Smooth muscle cell (in vitro differentiated cells): ENCODE measurements at regions not wholly inside any gene's neighbourhood (a gene's known extent, or its start where the extent isn't known, plus 50 kb on each side); places are given as distances from the start of the nearest gene placed in this dataset.

Experiments used
- DNase-seq: peaks from one replicate; lab custom pipeline; 2025; ENCODE audit not compliant: unreplicated experiment; lab: John Stamatoyannopoulos, UW
- H2AFZ ChIP-seq: fragments of 200-600 bp; sonication (generic); 2 replicates; pipeline ENCODE4 v1.6.0; 2016; ENCODE audit warnings: antibody characterized with exemption, low read depth, mild to moderate bottlenecking
- H3F3A ChIP-seq: fragments of 200-600 bp; sonication (generic); 2 replicates; pipeline ENCODE4 v1.6.0; 2017; ENCODE audit warnings: antibody characterized with exemption, low read depth
- H3K27ac ChIP-seq: fragments of 200-600 bp; sonication (generic); 2 replicates; pipeline ENCODE4 v1.5.1; 2016; ENCODE audit warnings: low read depth, mild to moderate bottlenecking
- H3K27me3 ChIP-seq: fragments of 200-600 bp; sonication (generic); 2 replicates; pipeline ENCODE4 v1.6.1; 2016; ENCODE audit warnings: low read depth, mild to moderate bottlenecking
- H3K36me3 ChIP-seq: fragments of 200-600 bp; sonication (generic); 2 replicates; pipeline ENCODE4 v1.5.1; 2016; ENCODE audit warnings: low read depth
- H3K4me1 ChIP-seq: fragments of 200-600 bp; sonication (generic); 2 replicates; pipeline ENCODE4 v1.5.1; 2016; ENCODE audit warnings: low read depth
- H3K4me2 ChIP-seq: fragments of 200-600 bp; sonication (generic); 2 replicates; pipeline ENCODE4 v1.6.0; 2016; ENCODE audit warnings: mild to moderate bottlenecking
- H3K4me3 ChIP-seq: fragments of 200-600 bp; sonication (generic); 2 replicates; pipeline ENCODE4 v1.5.1; 2016; ENCODE audit warnings: mild to moderate bottlenecking
- H3K79me2 ChIP-seq: fragments of 200-600 bp; sonication (generic); 2 replicates; pipeline ENCODE4 v1.6.0; 2016; ENCODE audit warnings: low read depth, mild to moderate bottlenecking
- H3K9ac ChIP-seq: fragments of 200-600 bp; sonication (generic); 2 replicates; pipeline ENCODE4 v1.6.0; 2016; ENCODE audit warnings: low read depth
- H3K9me3 ChIP-seq: fragments of 200-600 bp; sonication (generic); replicated peaks from 2 replicates; pipeline ENCODE4 v1.5.1; 2016; ENCODE audit warnings: low read depth
- H4K20me1 ChIP-seq: fragments of 200-600 bp; sonication (generic); 2 replicates; pipeline ENCODE4 v1.6.0; 2016; ENCODE audit warnings: low read depth
- CTCF ChIP-seq: fragments of 200-600 bp; sonication (generic); IDR thresholded peaks from 2 replicates; pipeline ENCODE4 v1.5.1; 2017; ENCODE audit warnings: borderline replicate concordance, mild to moderate bottlenecking, antibody characterized with exemption; ENCODE audit not compliant: insufficient read depth, poor library complexity, severe bottlenecking
- WGBS: methylation state at CpG from one replicate; pipeline ENCODE4 v1.1.7; 2016; ENCODE audit warnings: low lambda C conversion rate; 5-methylcytosine and 5-hydroxymethylcytosine counted together

- no peak for TF ChIP-seq CTCF
- Histone ChIP-seq H3K4me2 (peak overlapping the region; percentile 46), H3F3A (peaks cover 8% of the 10 kb centered on the region), H3K4me3 (no peak overlapping the region), H3K79me2 (no peaks in the 10 kb centered on the region), H4K20me1 (no peaks in the 10 kb centered on the region), H3K36me3 (no peaks in the 10 kb centered on the region), H3K9ac (no peak overlapping the region), H3K4me1 (no peaks in the 10 kb centered on the region), H3K9me3 (no peaks in the 10 kb centered on the region), H3K27me3 (no peaks in the 10 kb centered on the region), H2AFZ (no peak overlapping the region), H3K27ac (peak overlapping the region; percentile 46)
- no peak for DNase-seq
- WGBS, result 25% methylated on average over 2 of the region's 2 CpGs
These were observed 167.8 kb downstream of the KIF20B start for GRCh38 chr10:89869180-89869579.

GRCh38 chr10:89869592-89870156 is 168.3 kb downstream of the KIF20B start:
- DNase-seq, result no peak
- WGBS, result 39% methylated on average over 2 of the region's 2 CpGs
- H3K36me3 ChIP-seq, result no peaks in the 10 kb centered on the region
- peak overlapping the region; percentile 46 for H3K4me2 ChIP-seq
- H3K79me2 ChIP-seq, result no peaks in the 10 kb centered on the region
- H2AFZ ChIP-seq, result no peak overlapping the region
- peak overlapping the region; percentile 46 for H3K27ac ChIP-seq
- H3K4me3 ChIP-seq, result no peak overlapping the region
- TF ChIP-seq CTCF, result no peak
- no peaks in the 10 kb centered on the region for H4K20me1 ChIP-seq
- no peak overlapping the region for H3K9ac ChIP-seq
- no peaks in the 10 kb centered on the region for H3K27me3 ChIP-seq
- H3K9me3 ChIP-seq, result no peaks in the 10 kb centered on the region
- H3F3A ChIP-seq, result peaks cover 8% of the 10 kb centered on the region
- H3K4me1 ChIP-seq, result no peaks in the 10 kb centered on the region

GRCh38 chr10:89870936-89871335 is 169.5 kb downstream of the KIF20B start:
- no peaks in the 10 kb centered on the region for H3K27me3 ChIP-seq
- 94% methylated on average over 2 of the region's 2 CpGs for WGBS
- no peak overlapping the region for H2AFZ ChIP-seq
- H3K9me3 ChIP-seq, result no peaks in the 10 kb centered on the region
- no peak for TF ChIP-seq CTCF
- peaks cover 8% of the 10 kb centered on the region for H3F3A ChIP-seq
- H3K9ac ChIP-seq, result no peak overlapping the region
- H3K79me2 ChIP-seq, result no peaks in the 10 kb centered on the region
- no peak overlapping the region for H3K4me3 ChIP-seq
- H4K20me1 ChIP-seq, result no peaks in the 10 kb centered on the region
- no peak overlapping the region for H3K4me2 ChIP-seq
- no peaks in the 10 kb centered on the region for H3K36me3 ChIP-seq
- H3K4me1 ChIP-seq, result no peaks in the 10 kb centered on the region
- no peak for DNase-seq
- H3K27ac ChIP-seq, result no peak overlapping the region

- H4K20me1 ChIP-seq, result no peaks in the 10 kb centered on the region
- no peaks in the 10 kb centered on the region for H3K36me3 ChIP-seq
- H3K4me3 ChIP-seq, result no peak overlapping the region
- no peak overlapping the region for H3K9ac ChIP-seq
- TF ChIP-seq CTCF, result no peak
- no peak overlapping the region for H3K27ac ChIP-seq
- 91% methylated on average over 3 of the region's 3 CpGs for WGBS
- H3F3A ChIP-seq, result peaks cover 8% of the 10 kb centered on the region
- DNase-seq, result no peak
- H2AFZ ChIP-seq, result no peak overlapping the region
- no peaks in the 10 kb centered on the region for H3K27me3 ChIP-seq
- no peak overlapping the region for H3K4me2 ChIP-seq
- no peaks in the 10 kb centered on the region for H3K79me2 ChIP-seq
- H3K4me1 ChIP-seq, result no peaks in the 10 kb centered on the region
- no peaks in the 10 kb centered on the region for H3K9me3 ChIP-seq
These were observed 171.7 kb downstream of the KIF20B start for GRCh38 chr10:89873055-89873454.
